Stimulated activated naive CD4-positive, alpha-beta T cell (primary cell): ENCODE measurements at regions not wholly inside any gene's neighbourhood (a gene's known extent, or its start where the extent isn't known, plus 50 kb on each side); places are given as distances from the start of the nearest gene placed in this dataset.

Source experiments
- DNase-seq, 6 experiments: peaks; one replicate each; lab custom pipeline; 2025; lab: John Stamatoyannopoulos, UW

DNA sequence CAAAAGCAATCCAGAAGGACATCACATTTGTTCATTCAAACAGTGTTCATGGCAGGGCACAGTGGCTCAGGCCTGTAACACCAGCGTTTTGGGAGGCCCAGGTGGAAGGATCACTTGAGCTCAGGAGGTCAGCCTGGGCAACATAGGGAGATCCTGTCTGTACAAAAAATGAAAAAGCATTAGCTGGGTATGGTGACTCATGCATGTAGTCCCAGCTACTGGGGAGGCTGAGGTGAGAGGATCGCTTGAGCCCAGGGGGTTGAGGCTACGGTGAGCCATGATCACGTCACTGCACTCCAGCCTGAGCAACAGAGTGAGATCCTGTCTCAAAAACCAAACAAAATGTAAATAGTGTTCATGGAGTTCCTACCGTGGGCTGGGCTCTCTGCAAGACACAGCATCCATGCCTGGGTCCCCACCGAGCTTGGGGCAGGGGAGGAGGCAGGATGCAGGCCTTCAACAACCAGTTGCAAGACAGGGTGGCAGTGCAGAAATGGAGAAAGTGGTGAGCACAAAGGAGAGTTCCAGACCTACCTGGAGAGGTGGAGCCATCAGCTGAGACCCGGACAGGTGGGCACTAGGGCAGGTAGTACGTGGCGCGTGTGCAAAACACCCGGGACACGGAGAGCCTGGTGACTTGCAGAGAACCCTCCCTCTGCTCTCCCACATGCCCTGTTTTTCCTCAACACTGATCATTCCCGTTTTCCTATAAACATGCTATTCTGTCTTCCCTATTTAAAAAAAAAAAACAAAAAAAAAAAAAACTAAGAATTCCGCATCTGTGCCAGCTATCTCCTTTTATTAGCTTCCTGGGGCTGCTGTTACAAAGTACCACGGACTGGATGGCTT, 138.9 kb downstream of the TOMM20 start:
- DNase-seq, result no peak

- no peak for DNase-seq
Observed at GRCh38 chr1:234989019-234989418, 139.6 kb downstream of the TOMM20 start.

GRCh38 chr1:234988536-234988935, 140.1 kb downstream of the TOMM20 start:
- no peak for DNase-seq

DNA sequence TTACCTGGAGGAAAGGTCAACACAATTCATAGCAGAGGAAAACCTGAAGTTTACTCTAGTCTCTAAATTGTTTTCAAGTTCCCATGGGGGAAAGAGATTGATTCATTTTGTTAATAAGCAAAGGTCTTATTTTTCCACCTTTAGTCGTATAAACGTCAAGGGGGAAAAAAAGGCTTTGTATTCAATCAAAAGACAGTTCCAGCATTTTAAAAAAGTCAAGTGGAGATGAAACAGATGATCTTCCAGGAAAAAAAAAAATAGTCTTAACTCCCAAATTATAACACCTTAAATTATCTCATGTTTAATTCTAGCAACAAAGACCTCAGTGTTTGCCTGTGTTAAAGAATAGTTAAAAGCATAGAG, 140.5 kb downstream of the TOMM20 start:
- no peak for DNase-seq

DNA sequence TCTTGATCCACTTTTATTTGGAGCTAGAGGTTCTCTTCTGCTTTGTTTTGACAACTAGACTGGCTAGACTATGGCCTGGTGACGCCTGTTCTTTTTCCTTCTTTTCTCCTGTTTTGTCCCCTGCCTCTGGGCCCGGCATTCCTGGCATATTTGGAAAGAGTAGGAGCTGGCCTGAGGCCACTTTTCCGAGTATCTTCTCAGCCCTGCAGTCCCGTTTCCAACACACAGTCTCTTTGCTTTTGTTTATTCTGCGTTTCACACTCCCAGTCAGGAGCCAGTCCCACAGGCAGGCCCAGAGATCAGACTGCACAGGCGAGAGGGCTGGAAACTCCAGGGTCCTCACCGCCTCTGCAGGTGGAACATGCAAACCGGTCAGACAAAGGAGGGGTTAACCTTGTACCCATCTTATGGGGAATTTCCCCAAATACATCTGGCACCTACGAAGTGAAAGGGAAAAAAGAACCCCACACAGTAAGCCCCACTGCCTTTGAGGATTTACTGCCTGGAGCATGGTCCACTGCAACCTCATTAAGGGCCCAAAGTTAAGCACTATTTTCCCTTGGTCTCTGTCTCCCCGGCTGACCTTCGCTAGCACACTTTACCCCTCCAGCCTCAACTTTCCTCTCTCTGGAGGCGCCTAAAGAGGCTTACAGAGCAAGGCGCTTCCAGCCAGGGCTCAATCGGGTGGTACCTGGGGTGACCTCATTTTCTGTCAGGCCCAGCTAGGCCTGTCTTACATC, 141.1 kb downstream of the TOMM20 start:
- DNase-seq, result no peak

DNA sequence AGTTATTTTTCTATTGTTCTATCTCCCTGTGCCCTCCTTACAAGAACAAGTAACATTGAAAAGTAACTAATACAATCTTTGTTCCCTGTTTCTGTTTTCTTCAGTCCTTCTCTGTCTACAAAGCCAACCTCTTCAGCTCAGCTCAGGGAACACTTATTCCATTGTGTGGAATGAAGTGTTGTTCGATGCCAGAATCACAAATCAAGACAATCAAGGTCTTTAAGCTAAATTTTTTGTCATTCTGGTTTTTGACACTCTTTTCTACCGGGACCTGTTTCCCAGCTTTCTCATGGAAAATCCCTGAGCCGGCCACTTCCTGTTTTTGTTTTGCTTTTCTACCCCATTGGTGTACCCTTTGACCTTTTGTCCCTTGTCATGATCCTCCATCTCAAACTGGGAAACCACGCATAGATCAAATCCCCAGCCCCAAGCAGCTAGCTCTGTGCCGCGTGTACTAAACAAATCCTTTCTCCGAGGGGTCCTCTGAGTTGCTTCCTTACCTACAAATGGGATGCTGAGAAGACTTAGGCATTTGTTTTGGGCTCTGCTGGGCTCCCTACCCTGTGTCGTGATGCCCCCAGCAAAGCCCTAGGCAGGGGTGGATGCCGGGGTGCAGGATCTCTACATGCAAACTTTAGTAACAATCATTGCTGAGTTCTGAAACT, 141.8 kb downstream of the TOMM20 start:
- no peak for DNase-seq

DNA sequence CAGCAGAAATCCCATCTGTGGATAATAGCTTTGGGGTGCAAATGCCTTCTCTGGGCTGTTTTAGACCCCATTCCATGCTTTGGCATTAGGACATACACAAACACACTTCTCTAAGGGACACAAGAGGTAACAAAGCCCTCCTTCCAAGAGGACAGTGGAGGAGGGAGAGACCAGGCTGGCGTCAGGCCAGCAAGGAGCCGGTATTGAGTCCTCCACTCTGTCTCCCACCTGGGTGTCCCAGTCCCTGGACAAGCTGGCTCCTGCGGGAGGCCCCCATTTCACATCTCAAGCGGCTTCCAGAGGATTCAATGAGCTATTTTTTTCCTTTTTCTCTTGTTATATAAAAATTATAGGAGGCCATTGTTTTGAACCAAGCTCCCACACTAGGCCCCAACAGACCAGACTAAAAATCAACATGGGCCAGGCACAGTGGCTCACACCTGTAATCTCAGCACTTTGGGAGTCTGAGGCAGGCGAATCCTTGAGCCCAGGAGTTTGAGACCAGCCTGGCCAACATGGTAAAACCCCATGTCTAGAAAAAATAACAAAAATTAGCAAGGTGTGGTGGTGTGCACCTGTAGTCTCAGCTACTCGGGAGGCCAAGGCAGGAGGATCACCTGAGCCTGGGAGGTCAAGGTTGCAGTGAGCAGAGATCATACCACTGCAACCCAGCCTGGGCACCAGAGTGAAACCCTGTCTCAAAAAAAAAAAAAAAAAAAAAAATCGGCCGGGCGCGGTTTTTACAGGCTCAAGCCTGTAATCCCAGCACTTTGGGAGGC, 142.9 kb downstream of the TOMM20 start:
- no peak for DNase-seq

GRCh38 chr1:234985007-234985370, 143.6 kb downstream of the TOMM20 start:
- DNase-seq, result no peak

GRCh38 chr1:234983564-234984238, 144.9 kb downstream of the TOMM20 start:
- DNase-seq, result no peak

DNA sequence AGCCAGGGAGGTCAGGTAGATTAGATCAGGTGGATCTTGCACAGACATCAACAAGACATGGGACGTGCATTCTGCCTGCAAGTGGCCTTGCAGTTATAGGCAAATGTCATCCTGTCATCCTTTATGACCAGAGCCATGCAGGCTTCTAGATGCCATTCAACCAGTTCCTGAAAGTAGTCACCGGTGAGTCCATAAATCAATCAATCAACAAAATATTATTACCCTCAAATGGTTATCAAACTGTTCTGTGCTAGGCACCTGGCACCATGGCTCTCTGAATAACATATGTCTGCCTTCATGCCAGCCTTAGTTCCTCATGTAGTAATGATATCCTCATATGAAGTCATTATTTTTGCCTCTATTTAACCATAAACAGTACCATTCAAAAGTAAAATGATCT, 146.9 kb downstream of the TOMM20 start:
- no peak for DNase-seq

GRCh38 chr1:234980645-234981396, 147.8 kb downstream of the TOMM20 start:
- peak in 3 of 6 experiments; percentile 12 to 24 (median 14) for DNase-seq

GRCh38 chr1:234980291-234980644, 148.4 kb downstream of the TOMM20 start:
- DNase-seq, result no peak

DNA sequence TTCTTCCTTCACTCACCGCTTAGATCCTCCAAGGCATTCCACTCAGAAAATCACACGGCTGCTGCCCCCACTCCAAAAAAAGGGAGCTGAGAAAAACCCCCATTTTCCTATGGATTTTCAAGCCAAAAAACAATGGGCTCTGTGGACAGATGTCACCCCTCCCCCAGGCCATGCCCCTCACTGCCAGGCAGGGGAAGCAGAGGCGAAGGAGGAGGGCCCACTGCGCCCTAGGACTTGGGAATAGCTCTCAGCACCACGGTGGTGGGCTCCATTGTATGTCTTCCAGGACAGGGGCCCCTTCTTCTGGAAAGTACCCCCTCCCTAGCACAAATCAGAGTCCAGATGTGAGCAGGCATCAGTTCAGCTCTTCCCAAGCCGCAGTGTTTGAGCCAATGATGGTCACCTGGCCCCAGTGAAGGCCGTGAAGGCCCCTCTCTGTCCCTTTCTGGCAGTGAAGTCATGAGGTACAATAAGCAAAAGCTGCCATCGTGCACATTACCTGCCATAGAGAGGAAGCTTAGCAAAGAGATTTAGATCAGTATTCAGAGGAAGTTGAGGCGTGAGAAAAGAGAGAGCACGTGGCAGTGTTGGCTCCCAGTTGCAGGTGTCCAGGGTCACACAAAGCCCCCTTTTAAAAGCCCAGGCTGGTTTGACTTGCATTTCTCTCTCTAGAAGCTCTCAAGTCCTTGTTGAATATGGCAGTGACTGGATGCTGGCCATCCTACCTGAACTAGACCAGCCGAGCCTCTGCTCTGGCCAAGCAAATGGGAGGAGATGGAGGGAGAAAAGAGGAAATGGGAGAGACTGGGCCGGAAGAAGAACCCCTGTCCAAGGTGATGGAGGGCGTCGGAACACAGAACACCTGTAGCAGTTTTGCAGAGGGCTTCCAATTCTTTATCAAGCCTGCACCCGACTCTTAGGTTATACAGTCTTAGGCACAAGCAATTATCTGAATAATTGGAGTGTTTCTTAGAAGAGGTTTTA, 149.0 kb downstream of the TOMM20 start:
- DNase-seq, result peak in 2 of 6 experiments; percentile 7 to 16

DNA sequence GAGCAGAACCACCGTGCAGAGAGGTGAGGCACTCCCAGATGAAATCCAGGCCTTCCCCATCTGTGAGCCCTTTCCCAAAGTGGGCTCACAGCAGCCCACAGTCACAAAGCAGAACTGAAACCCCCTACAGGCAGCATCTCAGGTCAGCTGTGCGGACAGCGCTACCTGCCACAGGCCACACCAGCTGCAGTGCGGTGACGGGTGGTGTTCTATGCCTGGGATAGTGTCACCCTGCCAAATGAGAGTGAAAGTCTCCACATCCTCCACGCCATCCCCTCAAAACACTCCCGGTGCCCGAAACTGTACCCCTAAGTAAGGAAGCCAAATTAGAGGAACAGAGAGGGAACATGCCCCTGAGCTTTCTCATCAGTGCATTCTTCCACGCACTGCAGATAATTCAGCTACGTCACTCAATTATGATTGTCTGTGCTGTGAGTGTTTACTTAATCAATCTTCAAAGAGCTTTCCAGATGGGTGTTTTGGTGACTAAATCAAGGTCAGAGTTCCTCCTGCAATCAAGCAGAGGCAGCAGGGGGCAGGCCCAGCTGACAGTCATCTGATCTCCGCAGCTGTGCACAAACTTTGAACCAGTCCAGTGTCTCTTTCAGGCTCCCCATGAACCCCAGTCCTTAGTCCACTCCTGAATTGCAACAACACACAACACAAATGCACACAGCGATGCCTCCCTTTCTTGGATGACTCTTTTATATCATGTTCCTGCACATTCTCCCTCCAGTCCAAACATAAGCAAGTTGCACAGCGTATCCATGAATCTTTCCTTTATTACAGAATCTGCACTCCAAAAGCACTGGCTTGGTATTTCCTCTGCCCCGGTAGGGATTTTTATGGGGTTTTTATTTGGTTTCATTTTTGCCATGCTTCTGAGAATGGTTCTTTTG, 150.0 kb downstream of the TOMM20 start:
- peak in 3 of 6 experiments; percentile 7 to 37 (median 30) for DNase-seq

GRCh38 chr1:234977875-234978396, 150.7 kb downstream of the TOMM20 start:
- no peak for DNase-seq

DNA sequence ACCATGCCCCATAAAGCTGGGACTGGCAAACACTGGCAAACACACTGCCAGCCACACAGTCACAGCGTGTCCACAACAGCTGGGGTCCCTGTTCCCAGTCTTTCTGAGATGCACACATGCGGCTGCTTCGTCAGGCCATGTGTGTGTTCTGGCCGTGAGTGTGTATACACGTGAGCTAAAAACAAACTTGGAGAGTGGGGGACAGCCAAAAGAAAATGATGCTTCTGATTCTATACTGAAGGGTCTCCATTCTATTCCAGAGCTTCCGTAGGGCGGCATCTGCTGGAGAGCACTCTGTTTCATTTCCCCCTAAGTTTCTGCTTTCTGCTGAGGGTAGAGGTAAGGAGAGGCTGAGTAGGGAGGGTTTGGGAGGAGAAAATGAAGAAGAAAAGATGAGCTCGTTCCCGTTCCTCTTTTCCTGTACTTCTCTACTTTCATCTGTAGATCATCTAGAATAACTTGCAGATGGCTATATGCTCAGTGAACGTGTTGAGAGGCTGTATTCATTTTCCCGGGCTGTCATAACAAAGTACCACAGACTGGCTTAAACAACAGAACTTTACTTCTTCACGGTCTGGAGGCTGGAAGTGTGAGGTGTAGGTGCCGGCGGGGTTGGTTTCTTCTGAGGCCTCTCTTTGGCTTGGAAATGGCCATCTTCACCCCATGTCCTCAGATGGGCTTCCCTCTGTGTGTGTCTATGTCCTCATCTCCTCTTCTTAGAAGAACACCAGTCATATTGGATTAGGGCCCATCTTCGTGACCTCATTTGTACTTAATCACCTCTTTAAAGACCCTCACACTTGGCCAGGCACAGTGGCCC, 151.6 kb downstream of the TOMM20 start:
- DNase-seq, result no peak
